Lower lobe of right lung (tissue), 2 donors: ENCODE measurements at regions not wholly inside any gene's neighbourhood (a gene's known extent, or its start where the extent isn't known, plus 50 kb on each side); places are given as distances from the start of the nearest gene placed in this dataset.

Source experiments
- ATAC-seq, 2 donors: fragments of 200-7000 bp; cut with Tn5 transposase; one replicate each; pipeline ENCODE4 v1.9.1; 2020 to 2022; ENCODE audit warnings: mild to moderate bottlenecking in 2 of 2, moderate library complexity in 2 of 2
- DNase-seq: peaks from one replicate; pipeline ENCODE4 v3.0.0-alpha.2; 2020
- H3K27ac ChIP-seq: fragments of 200-600 bp; one replicate; pipeline ENCODE4 v1.8.0; 2022
- H3K27me3 ChIP-seq: fragments of 200-600 bp; one replicate; pipeline ENCODE4 v1.8.0; 2022; ENCODE audit warnings: low read depth
- H3K36me3 ChIP-seq: fragments of 200-600 bp; one replicate; pipeline ENCODE4 v1.8.0; 2022; ENCODE audit warnings: mild to moderate bottlenecking
- H3K4me1 ChIP-seq: fragments of 200-600 bp; one replicate; pipeline ENCODE4 v1.8.0; 2022
- H3K4me3 ChIP-seq: fragments of 200-600 bp; one replicate; pipeline ENCODE4 v1.8.0; 2022; ENCODE audit warnings: mild to moderate bottlenecking
- H3K9me3 ChIP-seq: fragments of 200-600 bp; one replicate; pipeline ENCODE4 v1.8.0; 2022
- intact Hi-C: fragments of 100-400 bp; cut with DNase I; formaldehyde crosslinking; loops from one replicate; pipeline ENCODE4 v1.11.0; 2022
- TF ChIP-seq, protein P1 (sequence below): fragments of 200-600 bp; IDR thresholded peaks from one replicate; pipeline ENCODE4 v1.8.0; 2022; ENCODE audit warnings: antibody characterized with exemption, mild to moderate bottlenecking
- donor health status: DM: no; HTN: yes; CAD: no; lungs with severe emphysema.

DNA sequence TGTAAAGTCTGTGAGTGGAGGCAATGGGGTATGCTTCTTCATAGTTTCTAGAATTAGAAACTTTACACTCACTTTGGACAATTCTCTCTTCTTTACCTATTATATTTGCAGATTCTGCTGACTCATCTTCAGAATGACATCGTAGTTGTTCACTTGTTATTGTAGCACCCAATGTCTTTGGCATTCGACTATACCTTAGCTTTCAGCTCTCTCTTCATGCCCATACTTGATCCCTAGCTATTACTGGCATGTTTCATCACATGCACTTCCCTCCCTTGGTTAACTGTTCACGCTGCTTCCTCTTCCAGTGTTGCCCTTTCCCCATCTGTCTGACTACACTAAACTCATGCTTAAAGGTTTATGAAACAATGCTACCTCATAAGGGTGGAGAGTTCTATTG, 298.1 kb upstream of the TCF21 start:
- Histone ChIP-seq H3K27ac (no peak overlapping the region), H3K4me1 (no peaks in the 10 kb centered on the region), H3K4me3 (no peak overlapping the region), H3K9me3 (no peaks in the 10 kb centered on the region), H3K27me3 (no peaks in the 10 kb centered on the region), H3K36me3 (no peaks in the 10 kb centered on the region)
- no peak for DNase-seq
- no peak for ATAC-seq
- TF ChIP-seq, protein P1, sequence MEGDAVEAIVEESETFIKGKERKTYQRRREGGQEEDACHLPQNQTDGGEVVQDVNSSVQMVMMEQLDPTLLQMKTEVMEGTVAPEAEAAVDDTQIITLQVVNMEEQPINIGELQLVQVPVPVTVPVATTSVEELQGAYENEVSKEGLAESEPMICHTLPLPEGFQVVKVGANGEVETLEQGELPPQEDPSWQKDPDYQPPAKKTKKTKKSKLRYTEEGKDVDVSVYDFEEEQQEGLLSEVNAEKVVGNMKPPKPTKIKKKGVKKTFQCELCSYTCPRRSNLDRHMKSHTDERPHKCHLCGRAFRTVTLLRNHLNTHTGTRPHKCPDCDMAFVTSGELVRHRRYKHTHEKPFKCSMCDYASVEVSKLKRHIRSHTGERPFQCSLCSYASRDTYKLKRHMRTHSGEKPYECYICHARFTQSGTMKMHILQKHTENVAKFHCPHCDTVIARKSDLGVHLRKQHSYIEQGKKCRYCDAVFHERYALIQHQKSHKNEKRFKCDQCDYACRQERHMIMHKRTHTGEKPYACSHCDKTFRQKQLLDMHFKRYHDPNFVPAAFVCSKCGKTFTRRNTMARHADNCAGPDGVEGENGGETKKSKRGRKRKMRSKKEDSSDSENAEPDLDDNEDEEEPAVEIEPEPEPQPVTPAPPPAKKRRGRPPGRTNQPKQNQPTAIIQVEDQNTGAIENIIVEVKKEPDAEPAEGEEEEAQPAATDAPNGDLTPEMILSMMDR: no peak
- intact Hi-C loops: no loop called here

DNA sequence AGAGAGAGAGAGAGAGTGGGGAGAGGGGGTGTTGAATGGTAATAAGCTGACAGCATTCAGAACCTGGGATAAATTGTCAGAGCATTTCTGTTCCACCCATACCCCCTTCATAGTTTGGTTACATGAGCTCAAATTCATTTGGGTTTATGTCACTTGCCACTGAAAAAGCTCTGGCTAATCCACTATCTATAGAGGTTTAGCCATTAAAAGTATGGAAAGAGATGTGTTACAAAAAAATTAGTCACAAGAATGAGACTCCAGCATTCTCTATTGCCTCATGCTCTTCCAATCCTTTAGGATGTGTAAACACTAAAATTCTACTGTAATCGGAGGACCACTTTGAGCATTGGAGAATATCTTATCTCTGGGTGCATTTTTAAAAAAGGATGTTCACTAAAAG, 297.6 kb upstream of the TCF21 start:
- Histone ChIP-seq H3K9me3 (no peaks in the 10 kb centered on the region), H3K4me3 (no peak overlapping the region), H3K27ac (no peak overlapping the region), H3K27me3 (no peaks in the 10 kb centered on the region), H3K4me1 (no peaks in the 10 kb centered on the region), H3K36me3 (no peaks in the 10 kb centered on the region)
- intact Hi-C loops: no loop called here
- DNase-seq: no peak
- ATAC-seq: no peak
- TF ChIP-seq, protein P1: no peak

DNA sequence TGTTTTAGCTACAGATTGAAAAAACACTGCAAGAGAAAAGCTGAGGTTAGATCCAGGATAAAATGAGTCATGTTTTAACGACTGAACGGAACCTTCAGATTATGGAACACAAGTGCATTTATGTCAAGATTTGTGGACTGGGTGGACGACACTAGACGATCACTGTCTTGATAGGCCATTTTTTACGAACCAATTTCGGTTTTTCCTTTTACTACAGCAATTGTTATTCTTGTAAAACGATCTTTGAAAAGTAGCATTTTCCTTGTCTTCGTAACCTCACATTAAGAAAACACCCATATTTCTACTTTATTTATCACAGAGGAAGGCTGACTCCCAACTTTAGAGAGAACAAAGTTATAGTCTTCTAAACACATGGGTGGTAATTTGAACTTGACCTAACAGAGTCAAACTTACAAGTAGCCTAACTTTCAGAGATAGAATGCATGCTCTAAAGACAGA, 294.2 kb upstream of the TCF21 start:
- intact Hi-C loops: no loop called here
- H3K27ac ChIP-seq: no peak overlapping the region
- H3K9me3 ChIP-seq: no peaks in the 10 kb centered on the region
- H3K36me3 ChIP-seq: no peaks in the 10 kb centered on the region
- no peaks in the 10 kb centered on the region for H3K4me1 ChIP-seq
- H3K4me3 ChIP-seq: no peak overlapping the region
- H3K27me3 ChIP-seq: no peaks in the 10 kb centered on the region
- TF ChIP-seq, protein P1: no peak
- ATAC-seq (no peak), DNase-seq (no peak)

DNA sequence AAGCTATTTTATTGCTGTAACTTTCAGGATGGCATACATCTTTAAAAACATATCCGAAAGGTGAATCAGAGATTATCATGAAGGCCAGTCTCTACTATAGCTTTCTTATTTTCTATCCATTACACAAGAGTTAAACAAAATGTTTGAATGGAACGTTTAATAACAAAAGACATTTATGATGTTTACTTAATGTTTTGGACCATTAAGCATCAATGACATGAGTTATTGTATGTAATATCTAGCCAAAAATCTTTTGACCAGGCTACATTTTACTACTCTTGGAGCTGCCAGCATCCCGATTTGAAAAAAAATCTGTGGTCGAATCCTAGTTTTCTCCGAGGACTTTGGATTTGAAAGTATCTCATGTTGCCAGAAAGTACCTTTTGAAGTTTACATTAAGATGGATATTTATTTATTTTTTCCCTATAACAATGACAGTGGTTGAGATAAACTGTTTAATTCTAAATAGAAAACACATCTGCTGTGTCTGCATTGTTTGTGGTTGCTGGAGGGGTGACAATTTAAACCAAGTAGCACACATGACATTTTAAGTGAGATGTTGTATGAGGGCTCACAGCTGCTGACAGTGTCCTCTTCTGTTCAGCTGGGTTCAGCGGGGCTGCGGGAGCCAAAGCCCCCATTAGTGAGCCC, 293.7 kb upstream of the TCF21 start:
- TF ChIP-seq, protein P1: no peak
- no peak overlapping the region for H3K4me3 ChIP-seq
- H3K27ac ChIP-seq: no peak overlapping the region
- intact Hi-C loops: no loop called here
- H3K27me3 ChIP-seq: no peaks in the 10 kb centered on the region
- H3K4me1 ChIP-seq: no peaks in the 10 kb centered on the region
- no peaks in the 10 kb centered on the region for H3K9me3 ChIP-seq
- H3K36me3 ChIP-seq: no peaks in the 10 kb centered on the region
- no peak for DNase-seq
- no peak for ATAC-seq

DNA sequence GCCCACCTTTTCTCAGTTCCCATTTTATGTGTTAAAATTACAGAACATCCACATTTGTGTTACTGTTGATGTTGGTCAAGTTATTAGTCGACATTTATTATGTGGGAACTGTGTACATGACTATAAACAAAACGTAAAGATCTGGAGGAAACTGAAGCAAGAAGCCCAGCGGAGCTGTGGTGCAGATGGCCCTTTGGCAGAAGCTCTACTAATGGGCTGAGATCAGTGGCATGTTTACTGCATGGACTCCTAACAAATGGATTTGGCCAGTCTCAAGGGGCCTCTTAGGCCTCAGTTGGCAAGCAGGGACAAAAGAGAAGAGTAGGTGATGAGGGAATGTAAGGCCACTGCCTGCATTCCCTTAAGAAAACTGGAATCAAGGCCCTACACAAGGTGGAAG, 282.1 kb upstream of the TCF21 start:
- H3K27me3 ChIP-seq: no peaks in the 10 kb centered on the region
- H3K27ac ChIP-seq: no peak overlapping the region
- no peak for ATAC-seq
- no peaks in the 10 kb centered on the region for H3K4me1 ChIP-seq
- H3K4me3 ChIP-seq: no peak overlapping the region
- no peaks in the 10 kb centered on the region for H3K9me3 ChIP-seq
- TF ChIP-seq, protein P1: no peak
- intact Hi-C loops: no loop called here
- DNase-seq: no peak
- H3K36me3 ChIP-seq: no peaks in the 10 kb centered on the region
